GM19467 (cell line): ENCODE measurements at regions not wholly inside any gene's neighbourhood (a gene's known extent, or its start where the extent isn't known, plus 50 kb on each side); places are given as distances from the start of the nearest gene placed in this dataset.

Experiments
- ATAC-seq: cut with Tn5 transposase; IDR thresholded peaks from one replicate; pipeline ENCODE4 v1.9.1; 2021; ENCODE audit warnings: mild to moderate bottlenecking, moderate library complexity; ENCODE audit not compliant: unreplicated experiment

- ATAC-seq: no peak
These were observed 280.0 kb downstream of the KBTBD8 start for GRCh38 chr3:67278015-67278618.

- ATAC-seq: no peak
These were observed 288.5 kb downstream of the KBTBD8 start for GRCh38 chr3:67286586-67286985.

GRCh38 chr3:67288466-67289106, 290.5 kb downstream of the KBTBD8 start:
- ATAC-seq: no peak

- no peak for ATAC-seq
These were observed 291.5 kb downstream of the KBTBD8 start for GRCh38 chr3:67289626-67290025.

GRCh38 chr3:67290438-67290837, 292.3 kb downstream of the KBTBD8 start:
- ATAC-seq: peak; percentile 62

- ATAC-seq: no peak
These were observed 293.5 kb downstream of the KBTBD8 start for GRCh38 chr3:67291287-67292252.

- ATAC-seq: no peak
These were observed 294.4 kb downstream of the KBTBD8 start for GRCh38 chr3:67292356-67293121.

GRCh38 chr3:67294341-67294740, 296.2 kb downstream of the KBTBD8 start:
- ATAC-seq: no peak

GRCh38 chr3:67296039-67296892, 298.2 kb downstream of the KBTBD8 start:
- no peak for ATAC-seq

GRCh38 chr3:67297715-67298475, 299.8 kb downstream of the KBTBD8 start:
- no peak for ATAC-seq

GRCh38 chr3:67301556-67301955, 303.4 kb downstream of the KBTBD8 start:
- no peak for ATAC-seq

GRCh38 chr3:67302489-67302888, 304.4 kb downstream of the KBTBD8 start:
- ATAC-seq: no peak

GRCh38 chr3:67305160-67305559, 307.1 kb downstream of the KBTBD8 start:
- no peak for ATAC-seq

GRCh38 chr3:67305922-67306321, 307.8 kb downstream of the KBTBD8 start:
- ATAC-seq: no peak

- no peak for ATAC-seq
These were observed 313.3 kb downstream of the KBTBD8 start for GRCh38 chr3:67311440-67311839.

GRCh38 chr3:67312155-67312554, 314.0 kb downstream of the KBTBD8 start:
- no peak for ATAC-seq

GRCh38 chr3:67318162-67318561, 320.1 kb downstream of the KBTBD8 start:
- ATAC-seq: no peak

GRCh38 chr3:67324554-67324953, 326.4 kb downstream of the KBTBD8 start:
- ATAC-seq: no peak
